HG02885 (cell line): ENCODE measurements at regions not wholly inside any gene's neighbourhood (a gene's known extent, or its start where the extent isn't known, plus 50 kb on each side); places are given as distances from the start of the nearest gene placed in this dataset.
"Not testable (repeated sequence)": the region's sequence is repeated elsewhere in the genome, so short reads cannot be mapped to it uniquely, and the experiment has no call there.

ENCODE experiments used
- ATAC-seq: cut with Tn5 transposase; IDR thresholded peaks from one replicate; pipeline ENCODE4 v1.9.1; 2021; ENCODE audit warnings: mild to moderate bottlenecking; ENCODE audit not compliant: unreplicated experiment, poor library complexity

DNA sequence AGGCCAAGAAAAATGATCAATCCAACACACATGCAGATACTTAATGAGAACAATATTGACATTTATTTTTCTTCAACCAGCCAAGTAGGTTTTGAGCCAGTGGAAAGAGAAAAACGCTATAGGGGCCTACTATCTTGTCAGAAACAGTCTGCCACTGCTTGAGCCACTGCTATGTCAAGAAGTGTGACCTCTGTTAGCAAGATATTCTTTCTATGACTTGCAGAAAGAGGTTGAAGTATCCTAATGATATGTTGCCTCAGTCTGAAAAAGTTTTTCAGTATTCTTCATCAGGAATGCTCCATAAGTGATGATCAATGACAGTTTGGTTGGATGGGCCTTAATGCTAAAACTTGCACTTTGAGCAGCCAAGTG, 328.4 kb upstream of the KCND2 start:
- ATAC-seq = no peak

- ATAC-seq = no peak
Measured at GRCh38 chr7:119945822-119946221, 327.2 kb upstream of the KCND2 start.

DNA sequence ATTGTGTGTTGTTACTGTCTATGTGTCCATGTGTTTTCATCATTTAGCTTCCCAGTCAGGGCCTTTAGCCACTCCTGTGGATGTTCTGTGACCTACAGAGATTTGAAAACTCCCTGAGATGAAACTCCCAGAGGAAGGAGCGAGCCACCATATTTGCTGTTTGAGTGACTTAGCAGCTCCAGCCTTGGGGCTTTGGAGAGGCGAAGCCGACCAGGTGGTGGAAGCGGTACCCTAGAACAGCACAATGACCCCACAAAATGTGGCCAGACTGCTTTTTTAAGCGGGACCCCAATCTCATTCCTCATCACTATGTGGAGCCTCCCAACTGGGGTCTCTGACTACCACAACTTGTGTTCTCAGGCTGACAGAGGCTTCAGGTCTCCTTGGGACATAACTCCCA, 323.9 kb upstream of the KCND2 start:
- ATAC-seq = no peak

- not testable (repeated sequence) for ATAC-seq
Measured at GRCh38 chr7:119950390-119951041, 322.5 kb upstream of the KCND2 start.

GRCh38 chr7:119951614-119952013, 321.4 kb upstream of the KCND2 start:
- not testable (repeated sequence) for ATAC-seq

DNA sequence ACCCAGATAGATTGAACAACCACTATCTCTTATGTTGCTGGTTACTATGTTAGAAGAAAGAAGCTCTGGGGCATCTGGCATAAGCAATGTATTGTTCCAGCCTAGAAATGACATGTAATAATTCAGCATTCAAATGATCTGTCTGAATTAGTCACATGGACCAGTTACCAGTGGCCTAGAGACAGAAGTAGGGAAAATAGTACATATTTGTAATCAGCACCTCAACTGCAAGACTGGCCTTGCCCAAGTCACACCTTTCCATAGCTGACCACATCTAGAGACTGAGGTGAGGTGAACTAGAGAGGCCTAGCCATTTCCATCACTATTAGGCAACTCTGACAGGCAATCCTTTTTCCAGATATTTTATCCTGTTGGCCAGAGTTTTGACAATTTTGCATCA, 315.6 kb upstream of the KCND2 start:
- no peak for ATAC-seq

- no peak for ATAC-seq
Measured at GRCh38 chr7:119959811-119960210, 313.2 kb upstream of the KCND2 start.

DNA sequence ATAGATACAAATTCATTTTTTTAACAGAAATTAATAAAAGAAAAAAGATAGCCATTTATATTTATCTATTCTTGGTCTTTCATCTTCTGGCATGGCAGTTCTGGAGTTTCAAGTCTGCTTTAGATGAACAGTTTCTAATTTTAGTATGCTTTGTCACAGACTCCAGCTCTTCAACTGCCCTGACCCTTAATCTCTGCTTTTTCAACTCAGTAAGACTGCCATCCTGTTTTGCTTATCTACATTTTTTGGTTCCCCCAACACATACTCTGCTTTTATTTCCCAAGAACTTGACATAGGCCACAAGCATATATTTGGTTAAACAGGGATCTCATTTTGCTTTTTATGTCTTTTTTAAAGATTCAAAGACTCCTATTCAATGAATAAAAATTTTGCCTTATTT, 309.3 kb upstream of the KCND2 start:
- ATAC-seq = no peak

- no peak for ATAC-seq
Measured at GRCh38 chr7:119964065-119964464, 308.9 kb upstream of the KCND2 start.

GRCh38 chr7:119964788-119965542, 308.0 kb upstream of the KCND2 start:
- no peak for ATAC-seq

DNA sequence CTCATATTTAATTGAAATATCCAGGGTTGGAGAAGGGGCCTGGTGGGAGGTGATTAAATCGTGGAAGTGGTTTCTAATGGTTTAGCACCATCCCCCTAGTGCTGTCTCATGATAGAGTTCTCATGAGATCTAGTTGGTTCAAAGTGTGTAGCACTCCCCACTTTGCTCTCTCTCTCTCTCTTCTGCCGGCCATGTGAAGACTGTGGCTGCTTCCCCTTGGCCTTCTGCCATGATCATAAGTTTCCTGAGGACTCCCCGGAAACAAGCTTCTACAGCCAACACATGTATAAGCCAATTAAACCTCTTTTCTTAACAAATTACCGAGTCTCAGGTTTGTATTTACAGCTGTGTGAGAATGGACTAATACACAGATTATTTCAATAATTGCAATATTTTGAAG, 305.8 kb upstream of the KCND2 start:
- ATAC-seq = no peak

DNA sequence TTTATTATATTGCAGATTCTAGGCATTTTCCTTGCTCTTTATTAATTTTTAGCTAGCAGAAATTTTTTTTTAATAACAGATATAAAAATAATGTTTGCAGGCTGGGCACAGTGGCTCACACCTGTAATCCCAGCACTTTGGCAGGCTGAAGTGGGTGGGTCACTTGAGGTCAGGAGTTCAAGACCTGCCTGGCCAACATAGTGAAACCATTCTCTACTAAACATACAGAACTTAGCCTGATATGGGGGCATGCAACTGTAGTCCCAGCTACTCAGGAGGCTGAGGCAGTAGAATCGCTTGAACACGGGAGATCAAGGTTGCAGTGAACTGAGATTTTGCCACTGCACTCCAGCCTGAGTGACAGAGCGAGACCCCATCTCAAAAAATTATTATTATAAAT, 304.6 kb upstream of the KCND2 start:
- not testable (repeated sequence) for ATAC-seq

- ATAC-seq = no peak
Measured at GRCh38 chr7:119969054-119969453, 303.9 kb upstream of the KCND2 start.

DNA sequence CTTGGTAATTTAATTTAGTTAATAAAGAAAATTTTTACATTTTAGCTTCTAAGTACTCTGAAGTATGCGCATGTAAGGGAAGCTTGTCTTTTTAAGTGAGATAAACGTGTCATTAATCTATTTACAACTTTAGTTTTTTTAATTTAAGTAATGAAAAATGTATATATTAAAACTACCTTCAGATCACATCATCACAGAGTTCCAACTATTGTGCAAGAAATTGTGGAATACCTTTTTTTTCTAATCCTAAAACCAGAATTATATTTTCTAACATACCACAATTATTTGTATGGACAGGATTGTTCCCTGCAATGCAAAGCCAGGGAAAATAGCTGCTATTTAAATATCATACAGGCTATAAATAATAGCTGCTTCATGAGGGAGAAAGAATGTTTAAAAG, 303.2 kb upstream of the KCND2 start:
- no peak for ATAC-seq

DNA sequence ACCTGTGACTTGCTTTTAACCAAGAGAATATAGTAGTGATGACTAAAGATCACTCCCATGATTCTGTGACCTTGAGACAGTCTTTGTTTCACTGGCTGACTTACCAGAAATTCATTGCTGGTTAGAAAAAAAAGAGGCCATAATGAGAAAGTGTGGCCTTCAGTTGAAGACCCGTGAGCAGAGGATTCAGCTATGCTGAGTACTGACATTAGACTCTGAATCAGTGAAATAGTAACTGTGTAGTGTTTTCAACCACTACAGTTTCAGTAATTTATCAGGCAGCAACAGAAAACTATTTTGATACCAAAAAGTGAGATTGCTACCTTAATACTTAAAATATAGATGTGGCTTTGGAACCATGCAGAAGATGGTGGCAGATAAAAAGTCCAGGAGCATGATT, 298.0 kb upstream of the KCND2 start:
- ATAC-seq = peak; percentile 79

DNA sequence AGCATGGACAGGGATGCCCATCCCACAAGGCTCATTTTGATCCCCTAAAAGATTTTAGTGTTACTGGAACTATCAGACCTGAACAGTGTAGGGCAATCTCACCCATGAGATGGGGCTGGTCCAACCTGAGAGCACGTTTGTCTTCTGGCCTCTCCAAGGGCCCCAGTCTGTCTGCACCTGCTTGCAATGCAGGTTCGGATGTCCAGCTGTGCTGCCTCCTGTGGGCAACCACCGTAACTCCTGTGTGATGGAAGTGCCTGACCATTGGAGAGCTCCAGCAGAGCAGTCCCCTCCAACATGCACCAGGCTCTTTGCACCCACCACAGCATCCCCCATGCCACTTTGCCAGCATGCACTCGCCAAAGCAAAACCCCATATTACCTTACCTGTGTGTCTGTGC, 290.1 kb upstream of the KCND2 start:
- ATAC-seq = no peak

- no peak for ATAC-seq
Measured at GRCh38 chr7:119983468-119983867, 289.5 kb upstream of the KCND2 start.

- ATAC-seq = no peak
Measured at GRCh38 chr7:119984247-119984646, 288.7 kb upstream of the KCND2 start.

- no peak for ATAC-seq
Measured at GRCh38 chr7:119988401-119988800, 284.6 kb upstream of the KCND2 start.

- ATAC-seq = no peak
Measured at GRCh38 chr7:119994928-119995327, 278.0 kb upstream of the KCND2 start.

DNA sequence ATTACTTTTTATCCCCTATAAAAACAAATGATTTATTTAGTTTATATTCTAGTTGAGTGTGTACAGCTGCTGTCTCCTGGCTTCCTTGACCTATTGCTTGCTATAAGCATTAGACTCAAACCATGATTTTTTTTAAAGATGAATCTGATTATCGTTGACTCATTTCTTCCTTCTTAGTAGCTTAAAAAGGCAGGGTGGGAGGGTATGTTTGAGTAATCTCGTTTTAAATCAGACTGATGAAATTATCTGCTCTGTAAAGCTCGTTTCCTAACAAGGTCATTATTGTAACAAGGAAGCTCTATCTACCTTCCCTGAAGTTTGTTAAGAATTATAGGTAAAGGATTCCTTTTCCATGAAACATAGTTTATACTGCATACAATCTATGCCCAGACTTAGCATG, 276.3 kb upstream of the KCND2 start:
- ATAC-seq = peak; percentile 96
